Globus pallidus (tissue), 1 donor: ENCODE measurements at regions not wholly inside any gene's neighbourhood (a gene's known extent, or its start where the extent isn't known, plus 50 kb on each side); places are given as distances from the start of the nearest gene placed in this dataset.
"Not testable (repeated sequence)": the region's sequence is repeated elsewhere in the genome, so short reads cannot be mapped to it uniquely, and the experiment has no call there.

ENCODE experiments used
- DNase-seq: peaks from one replicate; pipeline ENCODE4 v3.0.0-alpha.2; 2015; ENCODE audit warnings: low spot score

GRCh38 chr5:162621726-162622263 lies 554.2 kb downstream of the GABRG2 start:
- not testable (repeated sequence) for DNase-seq

- DNase-seq, result no peak
These were observed 556.5 kb downstream of the GABRG2 start for GRCh38 chr5:162624110-162624509.

- no peak for DNase-seq
These were observed 569.9 kb downstream of the GABRG2 start for GRCh38 chr5:162637481-162637880.

- DNase-seq, result no peak
These were observed 571.3 kb downstream of the GABRG2 start for GRCh38 chr5:162638849-162639248.

- DNase-seq, result no peak
These were observed 573.7 kb downstream of the GABRG2 start for GRCh38 chr5:162641142-162641813.

- DNase-seq, result no peak
These were observed 587.3 kb downstream of the GABRG2 start for GRCh38 chr5:162654661-162655405.

GRCh38 chr5:162657076-162657475 lies 589.5 kb downstream of the GABRG2 start:
- DNase-seq, result no peak

GRCh38 chr5:162664846-162665245 lies 597.3 kb downstream of the GABRG2 start:
- DNase-seq, result no peak

- no peak for DNase-seq
These were observed 601.4 kb downstream of the GABRG2 start for GRCh38 chr5:162668926-162669325.

GRCh38 chr5:162672061-162672460 lies 604.5 kb downstream of the GABRG2 start:
- DNase-seq, result no peak

- no peak for DNase-seq
These were observed 615.7 kb downstream of the GABRG2 start for GRCh38 chr5:162683284-162683683.

- no peak for DNase-seq
These were observed 616.6 kb downstream of the GABRG2 start for GRCh38 chr5:162684145-162684544.

- DNase-seq, result no peak
These were observed 617.7 kb downstream of the GABRG2 start for GRCh38 chr5:162685302-162685701.

- not testable (repeated sequence) for DNase-seq
These were observed 628.7 kb downstream of the GABRG2 start for GRCh38 chr5:162696272-162696671.

- no peak for DNase-seq
These were observed 631.8 kb downstream of the GABRG2 start for GRCh38 chr5:162699361-162699760.

- no peak for DNase-seq
These were observed 636.3 kb downstream of the GABRG2 start for GRCh38 chr5:162703914-162704313.

GRCh38 chr5:162711244-162711643 lies 643.7 kb downstream of the GABRG2 start:
- DNase-seq, result no peak

- DNase-seq, result no peak
These were observed 652.1 kb downstream of the GABRG2 start for GRCh38 chr5:162719720-162720119.

- no peak for DNase-seq
These were observed 653.6 kb downstream of the GABRG2 start for GRCh38 chr5:162721125-162721524.

- DNase-seq, result no peak
These were observed 684.8 kb upstream of the CCNG1 start for GRCh38 chr5:162752612-162753011.

- DNase-seq, result no peak
These were observed 675.3 kb upstream of the CCNG1 start for GRCh38 chr5:162762119-162762518.

- no peak for DNase-seq
These were observed 668.4 kb upstream of the CCNG1 start for GRCh38 chr5:162769019-162769418.

- no peak for DNase-seq
These were observed 651.7 kb upstream of the CCNG1 start for GRCh38 chr5:162785673-162786072.
